SK-N-DZ (cell line): ENCODE measurements at regions not wholly inside any gene's neighbourhood (a gene's known extent, or its start where the extent isn't known, plus 50 kb on each side); places are given as distances from the start of the nearest gene placed in this dataset.
A peak's percentile ranks its signal among the peaks of the same experiment; 100 is the strongest.

Experiments used
- DNase-seq: peaks from one replicate; pipeline ENCODE4 v3.0.0-alpha.2; 2015; ENCODE audit warnings: low spot score

- DNase-seq, result no peak
These were observed 289.9 kb downstream of the RFC3 start for GRCh38 chr13:34107806-34108205.

GRCh38 chr13:34108410-34108809 is 290.5 kb downstream of the RFC3 start:
- DNase-seq, result no peak

- no peak for DNase-seq
These were observed 296.6 kb downstream of the RFC3 start for GRCh38 chr13:34114581-34114980.

GRCh38 chr13:34116651-34117050 is 298.7 kb downstream of the RFC3 start:
- DNase-seq, result no peak

GRCh38 chr13:34124666-34125306 is 306.8 kb downstream of the RFC3 start:
- no peak for DNase-seq

GRCh38 chr13:34127523-34127922 is 309.6 kb downstream of the RFC3 start:
- DNase-seq, result no peak

GRCh38 chr13:34128661-34129060 is 310.7 kb downstream of the RFC3 start:
- DNase-seq, result no peak

- DNase-seq, result no peak
These were observed 311.5 kb downstream of the RFC3 start for GRCh38 chr13:34129436-34129835.

GRCh38 chr13:34137200-34137599 is 319.3 kb downstream of the RFC3 start:
- DNase-seq, result no peak

GRCh38 chr13:34139660-34140227 is 321.8 kb downstream of the RFC3 start:
- DNase-seq, result no peak

- DNase-seq, result no peak
These were observed 325.7 kb downstream of the RFC3 start for GRCh38 chr13:34143637-34144036.

- DNase-seq, result no peak
These were observed 326.2 kb downstream of the RFC3 start for GRCh38 chr13:34144142-34144541.

GRCh38 chr13:34145061-34145460 is 327.1 kb downstream of the RFC3 start:
- DNase-seq, result no peak

GRCh38 chr13:34148359-34148758 is 330.4 kb downstream of the RFC3 start:
- no peak for DNase-seq

- DNase-seq, result no peak
These were observed 333.9 kb downstream of the RFC3 start for GRCh38 chr13:34151885-34152284.

- DNase-seq, result no peak
These were observed 334.5 kb downstream of the RFC3 start for GRCh38 chr13:34152409-34152808.

GRCh38 chr13:34152996-34153395 is 335.0 kb downstream of the RFC3 start:
- no peak for DNase-seq

- no peak for DNase-seq
These were observed 335.7 kb downstream of the RFC3 start for GRCh38 chr13:34153428-34154180.

GRCh38 chr13:34155931-34156607 is 338.1 kb downstream of the RFC3 start:
- peak; percentile 25 for DNase-seq

- DNase-seq, result peak; percentile 49
These were observed 339.0 kb downstream of the RFC3 start for GRCh38 chr13:34156841-34157365.

GRCh38 chr13:34159946-34160345 is 342.0 kb downstream of the RFC3 start:
- no peak for DNase-seq

- DNase-seq, result no peak
These were observed 344.1 kb downstream of the RFC3 start for GRCh38 chr13:34161931-34162543.
